Femur (tissue), 1 donor: ENCODE measurements at regions not wholly inside any gene's neighbourhood (a gene's known extent, or its start where the extent isn't known, plus 50 kb on each side); places are given as distances from the start of the nearest gene placed in this dataset.

ENCODE experiments used
- DNase-seq: peaks from one replicate; pipeline ENCODE4 v3.0.0-alpha.2; 2017

GRCh38 chr13:39100996-39101738 lies 62.9 kb downstream of the NHLRC3 start:
- DNase-seq, result peak; percentile 26

DNA sequence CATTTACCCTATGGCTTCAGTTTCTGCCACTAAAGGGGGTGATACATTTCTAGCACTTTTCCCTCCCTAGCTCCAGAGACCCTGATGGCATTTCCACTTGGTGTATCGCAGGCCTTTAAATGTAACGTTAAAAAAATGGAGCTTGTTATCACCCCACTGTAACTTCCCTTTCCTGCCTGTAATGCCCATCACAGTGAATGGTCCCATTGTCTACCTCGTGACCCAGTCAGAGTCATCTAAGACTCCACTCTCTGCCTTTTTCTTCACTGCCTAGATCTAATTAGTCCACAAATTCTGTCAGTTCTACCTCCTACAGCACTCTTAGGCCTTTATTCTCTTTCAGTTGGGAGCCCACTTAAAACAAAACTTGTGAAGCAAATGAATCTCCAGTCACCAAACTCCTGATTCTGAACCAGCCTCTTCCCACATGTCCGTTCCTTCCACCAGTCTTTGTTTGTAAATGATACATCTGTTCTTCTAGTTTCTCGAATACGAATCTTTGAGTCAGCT lies 64.8 kb downstream of the NHLRC3 start:
- DNase-seq, result no peak

DNA sequence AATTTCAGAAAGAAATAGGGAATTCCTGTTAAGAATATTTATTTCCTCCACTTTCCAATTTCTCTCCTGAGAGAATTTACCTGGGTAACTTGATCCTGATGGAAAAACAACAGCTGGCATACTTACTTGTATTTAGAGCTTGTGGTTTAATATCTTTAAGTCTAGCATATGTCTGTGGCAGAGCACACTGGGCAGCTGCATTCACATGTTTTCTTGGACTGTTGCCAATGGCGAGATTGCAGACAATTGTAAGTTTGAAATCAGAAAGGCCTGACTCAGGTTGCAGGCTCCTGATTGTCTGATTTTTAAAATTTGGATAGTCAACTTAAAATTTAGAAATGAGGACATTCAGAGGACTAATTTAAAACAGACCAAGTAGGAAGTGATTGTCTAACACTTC lies 66.9 kb downstream of the NHLRC3 start:
- no peak for DNase-seq

GRCh38 chr13:39106216-39107005 lies 68.2 kb downstream of the NHLRC3 start:
- no peak for DNase-seq

DNA sequence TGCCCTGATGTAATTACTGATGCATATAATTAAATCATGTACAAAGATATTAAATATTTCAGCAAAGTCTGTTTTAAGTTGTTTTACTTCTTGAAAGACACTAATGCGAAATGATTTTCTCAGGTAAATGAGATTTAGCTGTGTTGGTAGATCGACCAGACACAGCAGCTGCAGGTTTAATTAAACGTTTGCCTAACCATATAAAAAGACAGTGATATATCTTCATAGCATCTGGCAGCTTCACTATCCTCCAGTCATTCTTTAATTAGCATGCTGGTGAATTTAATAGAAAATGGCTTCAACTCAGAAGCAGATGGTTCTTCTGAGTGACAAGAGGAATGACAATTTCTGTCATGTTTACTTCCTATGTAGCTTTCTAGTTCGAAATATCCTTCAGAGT lies 69.3 kb downstream of the NHLRC3 start:
- DNase-seq, result no peak

GRCh38 chr13:39108783-39109182 lies 70.5 kb downstream of the NHLRC3 start:
- DNase-seq, result no peak

- DNase-seq, result no peak
Measured at GRCh38 chr13:39110518-39111097, 72.4 kb downstream of the NHLRC3 start.

- no peak for DNase-seq
Measured at GRCh38 chr13:39111145-39111544, 72.9 kb downstream of the NHLRC3 start.

DNA sequence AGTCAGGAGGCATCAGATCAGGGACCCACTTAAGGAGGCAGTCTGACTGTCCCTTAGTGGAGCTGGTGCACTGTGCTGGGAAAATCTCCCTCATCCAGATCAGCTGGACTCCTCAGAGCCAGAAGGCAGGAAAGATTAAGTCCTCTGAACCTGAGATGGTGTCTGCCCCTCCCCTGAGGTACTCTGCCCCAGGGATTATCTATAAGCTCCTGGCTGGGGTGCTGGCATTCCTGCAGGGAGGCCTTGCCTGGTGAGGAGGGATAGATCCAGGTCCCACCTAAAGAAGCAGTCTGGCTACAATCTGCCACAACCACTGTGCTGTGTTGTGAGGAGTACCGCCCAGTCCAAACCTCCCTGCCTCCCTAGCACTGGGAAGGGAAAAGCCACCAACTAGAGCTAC lies 81.2 kb downstream of the NHLRC3 start:
- DNase-seq, result no peak

DNA sequence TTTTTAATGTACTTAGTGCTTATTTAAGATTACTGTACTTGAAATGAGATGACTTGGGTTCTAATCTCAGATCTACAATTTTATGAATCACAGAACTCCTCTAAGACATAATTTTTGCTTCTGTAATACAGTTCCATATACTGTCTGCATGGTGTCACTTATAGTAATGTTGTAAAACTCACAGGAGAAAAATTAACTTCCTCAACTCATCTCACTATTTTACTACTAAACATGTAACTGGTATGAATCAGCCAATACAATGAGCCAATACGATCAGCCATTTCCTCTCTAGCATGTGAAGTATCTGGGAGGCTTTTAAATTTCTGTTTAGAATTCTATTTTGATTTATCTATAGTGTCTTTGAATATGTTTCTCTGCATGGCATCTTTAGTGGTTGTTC lies 85.3 kb downstream of the NHLRC3 start:
- DNase-seq, result no peak

DNA sequence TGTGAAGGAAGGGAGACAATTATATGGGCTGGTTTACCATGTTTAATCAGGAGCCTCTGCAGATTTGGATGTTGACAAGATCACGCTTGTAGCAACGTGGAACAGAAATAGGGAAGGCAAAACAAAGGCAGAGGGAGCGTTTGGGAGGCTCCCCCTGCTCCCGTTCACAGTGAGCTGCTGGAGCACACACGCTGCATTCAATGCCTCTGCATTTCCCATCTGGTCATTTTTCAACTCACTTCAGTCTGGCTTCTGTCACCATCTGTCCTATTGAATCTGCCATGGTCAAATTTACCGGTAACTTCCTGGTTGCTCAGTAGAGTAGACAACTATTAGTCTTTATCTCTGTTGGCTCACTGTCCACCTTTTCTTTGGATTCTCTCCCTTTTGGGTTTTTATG lies 91.0 kb downstream of the NHLRC3 start:
- no peak for DNase-seq

- DNase-seq, result no peak
Measured at GRCh38 chr13:39130301-39130700, 92.0 kb downstream of the NHLRC3 start.

DNA sequence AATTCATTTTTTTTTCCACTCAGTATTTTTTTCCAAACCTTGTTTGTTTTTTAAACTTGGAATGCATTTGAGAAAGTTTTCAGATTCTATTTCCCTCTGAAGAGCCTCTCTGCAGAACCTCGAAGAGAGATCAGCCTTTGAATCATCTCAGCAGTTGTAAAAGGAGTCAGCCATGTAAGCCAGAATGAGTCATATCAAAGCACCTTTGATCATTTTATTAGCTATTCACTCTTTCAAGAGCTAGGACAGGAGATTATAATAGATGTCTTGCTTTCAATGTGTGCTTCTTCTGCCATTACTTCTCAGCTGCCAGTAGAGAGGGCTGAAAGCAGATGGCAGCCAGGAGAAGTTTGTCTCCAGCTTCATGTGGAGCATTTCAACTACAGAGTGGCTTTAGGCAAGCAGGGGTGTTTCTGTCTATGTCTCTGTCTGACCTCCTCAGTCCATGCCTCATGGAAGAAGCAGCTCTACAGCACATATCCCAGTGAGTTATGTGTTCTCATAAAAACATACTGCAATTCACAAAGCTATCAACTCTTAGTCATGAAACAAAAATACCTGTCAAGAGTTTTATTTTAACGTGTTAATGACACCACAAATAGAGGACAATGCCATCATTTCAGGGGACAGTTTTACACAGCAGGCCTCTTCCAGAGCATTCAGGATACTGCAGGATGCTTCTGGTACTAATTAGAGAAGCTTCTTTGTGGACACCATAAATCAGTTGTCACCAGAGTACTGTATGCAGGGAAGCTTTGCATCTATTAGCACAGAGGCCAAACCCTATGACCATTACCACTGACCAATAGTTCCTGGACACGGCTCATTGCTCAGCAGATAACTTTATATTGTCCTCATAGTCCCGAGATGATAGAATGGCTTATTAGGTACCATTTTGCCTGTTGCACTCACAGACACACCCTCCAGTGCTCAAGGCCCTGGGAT lies 94.3 kb downstream of the NHLRC3 start:
- DNase-seq, result no peak

- no peak for DNase-seq
Measured at GRCh38 chr13:39133781-39134180, 95.5 kb downstream of the NHLRC3 start.

- DNase-seq, result no peak
Measured at GRCh38 chr13:39134574-39134973, 96.3 kb downstream of the NHLRC3 start.

DNA sequence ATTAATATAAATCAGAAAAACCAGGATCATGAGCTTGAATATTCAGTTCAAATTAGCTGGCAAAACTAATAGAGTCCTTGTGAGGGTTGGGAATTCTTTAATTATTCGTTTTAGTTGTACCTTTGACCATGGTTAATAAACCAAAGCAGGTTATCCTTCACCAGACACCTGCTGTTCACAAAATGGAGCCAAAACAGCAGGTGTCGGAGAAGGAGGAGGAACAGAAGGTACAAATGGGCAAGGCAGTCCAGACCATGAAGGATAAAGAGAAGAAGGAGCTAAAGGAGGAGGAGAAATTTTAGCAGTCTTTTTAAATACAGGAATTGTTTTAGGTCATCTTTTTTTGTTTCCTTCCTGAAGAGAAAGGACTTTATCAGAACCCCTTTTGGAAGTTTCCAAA lies 106.1 kb downstream of the NHLRC3 start:
- no peak for DNase-seq

GRCh38 chr13:39144941-39145533 lies 106.8 kb downstream of the NHLRC3 start:
- peak; percentile 70 for DNase-seq

GRCh38 chr13:39148513-39148961 lies 110.3 kb downstream of the NHLRC3 start:
- no peak for DNase-seq

- no peak for DNase-seq
Measured at GRCh38 chr13:39149896-39150295, 111.6 kb downstream of the NHLRC3 start.

GRCh38 chr13:39154041-39154440 lies 115.8 kb downstream of the NHLRC3 start:
- no peak for DNase-seq

DNA sequence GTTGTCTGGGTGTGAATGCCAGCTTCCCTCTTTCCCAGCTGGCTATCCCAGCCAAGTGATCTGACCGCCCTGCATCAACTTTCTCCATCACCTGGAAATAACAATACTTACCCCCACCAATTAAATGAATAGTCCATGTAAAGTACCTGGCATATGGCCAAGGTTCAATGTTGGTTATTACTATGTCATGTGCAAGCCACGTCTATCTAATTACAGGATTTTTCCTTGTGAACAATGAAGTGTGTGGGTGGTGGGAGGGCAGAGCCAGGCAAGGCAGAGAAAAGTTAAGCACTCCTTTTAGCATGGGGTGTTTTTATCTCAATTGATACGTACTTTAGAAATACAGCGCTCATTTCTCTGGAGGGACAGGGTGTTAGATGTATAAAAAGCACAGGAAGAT lies 121.1 kb downstream of the NHLRC3 start:
- no peak for DNase-seq

GRCh38 chr13:39159846-39160370 lies 121.7 kb downstream of the NHLRC3 start:
- no peak for DNase-seq
